ENCODE measurements at regions not wholly inside any gene's neighbourhood (a gene's known extent, or its start where the extent isn't known, plus 50 kb on each side); places are given as distances from the start of the nearest gene placed in this dataset.

DNA sequence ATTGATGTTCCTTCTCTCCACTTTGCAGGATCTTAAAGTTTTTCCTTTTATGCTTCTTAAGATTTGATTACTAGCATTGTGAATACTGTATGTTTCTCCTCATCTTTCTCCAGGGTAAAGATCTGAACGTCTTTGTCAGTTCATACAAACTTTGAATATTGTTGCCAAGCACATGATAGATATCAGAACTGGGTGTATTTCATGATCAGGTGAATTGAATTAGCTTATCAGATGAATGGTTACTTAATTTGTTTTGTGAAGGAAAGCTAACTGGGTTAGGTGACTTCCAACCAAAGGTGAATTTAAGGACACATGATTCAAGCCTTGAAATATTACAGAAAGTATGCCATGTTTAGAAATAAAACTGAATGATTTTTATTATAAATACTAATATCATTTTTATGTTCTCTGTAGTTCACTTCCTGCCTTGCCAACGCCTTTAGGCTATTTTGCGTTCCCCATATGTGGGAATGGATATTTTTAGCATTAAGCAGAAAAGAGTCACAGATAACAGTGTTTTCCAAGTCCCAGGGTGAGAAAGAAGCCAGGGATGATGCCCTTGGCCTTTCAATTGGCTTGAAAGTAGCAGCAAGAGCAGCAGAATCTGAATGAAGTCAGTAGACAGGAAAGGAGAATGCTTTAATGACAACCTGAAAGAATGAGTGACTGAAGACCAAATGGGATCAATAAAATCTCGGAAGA, 752.1 kb downstream of the NCAM2 start:
- TF ChIP-seq POLR2AphosphoS5 (IDR thresholded peaks at IDR 0.05) (no peak), CTCF (IDR thresholded peaks at IDR 0.05) (no peak)

Measured in breast epithelium (tissue), 3 donors.